ENCODE measurements at regions not wholly inside any gene's neighbourhood (a gene's known extent, or its start where the extent isn't known, plus 50 kb on each side); places are given as distances from the start of the nearest gene placed in this dataset.

GRCh38 chr1:117678246-117678977 is 72.6 kb downstream of the TENT5C start:
- DNase-seq: no peak

- DNase-seq: no peak
These were observed 73.5 kb downstream of the TENT5C start for GRCh38 chr1:117679299-117679698.

- DNase-seq: no peak
These were observed 74.0 kb downstream of the TENT5C start for GRCh38 chr1:117679868-117680267.

GRCh38 chr1:117680316-117681002 is 74.6 kb downstream of the TENT5C start:
- DNase-seq: no peak

GRCh38 chr1:117681093-117681900 is 75.4 kb downstream of the TENT5C start:
- no peak for DNase-seq

- DNase-seq: no peak
These were observed 76.0 kb downstream of the TENT5C start for GRCh38 chr1:117681901-117682250.

GRCh38 chr1:117682372-117682771 is 76.5 kb downstream of the TENT5C start:
- no peak for DNase-seq

GRCh38 chr1:117683571-117684285 is 77.9 kb downstream of the TENT5C start:
- DNase-seq: no peak

GRCh38 chr1:117685936-117686806 is 80.3 kb downstream of the TENT5C start:
- DNase-seq: no peak

- no peak for DNase-seq
These were observed 81.1 kb downstream of the TENT5C start for GRCh38 chr1:117686907-117687306.

GRCh38 chr1:117689997-117690625 is 84.3 kb downstream of the TENT5C start:
- no peak for DNase-seq

- no peak for DNase-seq
These were observed 86.1 kb downstream of the TENT5C start for GRCh38 chr1:117691942-117692341.

- DNase-seq: no peak
These were observed 88.7 kb downstream of the TENT5C start for GRCh38 chr1:117694543-117694942.

- no peak for DNase-seq
These were observed 90.1 kb downstream of the TENT5C start for GRCh38 chr1:117695796-117696490.

GRCh38 chr1:117696561-117696960 is 90.7 kb downstream of the TENT5C start:
- no peak for DNase-seq

GRCh38 chr1:117697220-117697781 is 91.5 kb downstream of the TENT5C start:
- no peak for DNase-seq

GRCh38 chr1:117698398-117699160 is 92.7 kb downstream of the TENT5C start:
- no peak for DNase-seq

GRCh38 chr1:117699953-117700352 is 94.1 kb downstream of the TENT5C start:
- no peak for DNase-seq

GRCh38 chr1:117702654-117703053 is 96.8 kb downstream of the TENT5C start:
- DNase-seq: no peak

- no peak for DNase-seq
These were observed 101.5 kb downstream of the TENT5C start for GRCh38 chr1:117707371-117707770.
